Mesenchymal stem cell (in vitro differentiated cells and primary cell): ENCODE measurements at regions not wholly inside any gene's neighbourhood (a gene's known extent, or its start where the extent isn't known, plus 50 kb on each side); places are given as distances from the start of the nearest gene placed in this dataset.
"Not testable (repeated sequence)": the region's sequence is repeated elsewhere in the genome, so short reads cannot be mapped to it uniquely, and the experiment has no call there.

Experiments
- DNase-seq: peaks from one replicate; pipeline ENCODE4 v3.0.0-alpha.2; 2013
- H2AFZ ChIP-seq: one replicate; pipeline ENCODE4 v1.6.1; 2013; ENCODE audit warnings: low read depth, mild to moderate bottlenecking, control low read depth, inconsistent platforms, low read length, moderate library complexity
- H2AK5ac ChIP-seq: 2 replicates; pipeline ENCODE4 v1.6.1; 2013; ENCODE audit warnings: low read length, moderate library complexity, mild to moderate bottlenecking, inconsistent platforms; ENCODE audit not compliant: severe bottlenecking
- H2BK120ac ChIP-seq: one replicate; pipeline ENCODE4 v1.6.1; 2013; ENCODE audit warnings: low read depth, mild to moderate bottlenecking, inconsistent platforms, low read length, moderate library complexity
- H2BK12ac ChIP-seq, 2 experiments: one replicate each; pipeline ENCODE4 v1.6.1; 2013; ENCODE audit warnings: inconsistent platforms in 2 of 2, low read length in 2 of 2, mild to moderate bottlenecking in 2 of 2, moderate library complexity in 2 of 2, control low read depth in 1 of 2
- H2BK15ac ChIP-seq: one replicate; pipeline ENCODE4 v1.6.1; 2013; ENCODE audit warnings: mild to moderate bottlenecking, low read depth, inconsistent platforms; ENCODE audit not compliant: poor library complexity, severe bottlenecking
- H2BK5ac ChIP-seq: 2 replicates; pipeline ENCODE4 v1.6.1; 2013; ENCODE audit warnings: low read depth, mild to moderate bottlenecking, low read length, control low read depth, inconsistent platforms; ENCODE audit not compliant: poor library complexity, severe bottlenecking
- H3K14ac ChIP-seq, 2 experiments: one replicate each; pipeline ENCODE4 v1.6.1; 2013; ENCODE audit warnings: inconsistent platforms in 2 of 2, low read length in 2 of 2, control low read depth in 1 of 2, mild to moderate bottlenecking in 1 of 2, moderate library complexity in 1 of 2
- H3K18ac ChIP-seq, 2 experiments: one replicate each; pipeline ENCODE4 v1.6.1; 2013; ENCODE audit warnings: inconsistent platforms in 2 of 2, low read length in 2 of 2, control low read depth in 1 of 2, low read depth in 1 of 2, mild to moderate bottlenecking in 1 of 2
- H3K23ac ChIP-seq, 2 experiments: one replicate each; pipeline ENCODE4 v1.6.1; 2013; ENCODE audit warnings: inconsistent platforms in 2 of 2, low read length in 2 of 2, mild to moderate bottlenecking in 2 of 2, moderate library complexity in 2 of 2, control low read depth in 1 of 2
- H3K27ac ChIP-seq: 2 replicates; pipeline ENCODE4 v1.5.1; 2013; ENCODE audit warnings: mild to moderate bottlenecking, moderate library complexity, low read length, control low read depth, inconsistent platforms; ENCODE audit not compliant: poor library complexity, severe bottlenecking
- H3K27me3 ChIP-seq, 2 experiments: 2 replicates each; pipeline versions ENCODE4 v1.6.1 to v1.7.0; 2013; ENCODE audit warnings: low read length in 2 of 2, mild to moderate bottlenecking in 2 of 2, moderate library complexity in 2 of 2, control low read depth in 1 of 2, inconsistent platforms in 1 of 2; ENCODE audit not compliant: control insufficient read depth in 1 of 2, insufficient read depth in 1 of 2
- H3K36me3 ChIP-seq, 2 experiments: 2 replicates each; pipeline versions ENCODE4 v1.6.1 to v1.7.0; 2013; ENCODE audit warnings: low read length in 2 of 2, control low read depth in 1 of 2, inconsistent platforms in 1 of 2, low read depth in 1 of 2, mild to moderate bottlenecking in 1 of 2; ENCODE audit not compliant: insufficient read depth in 2 of 2, control insufficient read depth in 1 of 2
- H3K4ac ChIP-seq, 2 experiments: one replicate each; pipeline ENCODE4 v1.6.1; 2013; ENCODE audit warnings: inconsistent platforms in 2 of 2, low read length in 2 of 2, mild to moderate bottlenecking in 2 of 2, moderate library complexity in 2 of 2, control low read depth in 1 of 2, low read depth in 1 of 2
- H3K4me1 ChIP-seq: 2 replicates; pipeline ENCODE4 v1.6.1; 2013; ENCODE audit warnings: low read depth, low read length, control low read depth; ENCODE audit not compliant: control insufficient read depth, insufficient read depth
- H3K4me2 ChIP-seq: 2 replicates; pipeline ENCODE4 v1.6.1; 2013; ENCODE audit warnings: low read length, mild to moderate bottlenecking, inconsistent platforms; ENCODE audit not compliant: poor library complexity, severe bottlenecking
- H3K4me3 ChIP-seq, 2 experiments: 2 replicates each; pipeline versions ENCODE4 v1.5.1 to v1.7.0; 2013; ENCODE audit warnings: low read length in 2 of 2, mild to moderate bottlenecking in 2 of 2, control low read depth in 1 of 2, low read depth in 1 of 2; ENCODE audit not compliant: insufficient read depth in 1 of 2
- H3K79me1 ChIP-seq: replicated peaks from 2 replicates; pipeline ENCODE4 v1.6.1; 2013; ENCODE audit warnings: mild to moderate bottlenecking, control low read depth, low read length, inconsistent platforms; ENCODE audit not compliant: poor library complexity, severe bottlenecking
- H3K9ac ChIP-seq: 2 replicates; pipeline ENCODE4 v1.7.0; 2013; ENCODE audit warnings: mild to moderate bottlenecking, low read length, moderate library complexity
- H3K9me3 ChIP-seq: 2 replicates; pipeline ENCODE4 v1.7.0; 2013; ENCODE audit warnings: mild to moderate bottlenecking, low read length; ENCODE audit not compliant: control insufficient read depth
- H4K8ac ChIP-seq: one replicate; pipeline ENCODE4 v1.6.1; 2013; ENCODE audit warnings: inconsistent platforms, mild to moderate bottlenecking, low read length, moderate library complexity
- H4K91ac ChIP-seq: one replicate; pipeline ENCODE4 v1.6.1; 2013; ENCODE audit warnings: mild to moderate bottlenecking, low read length, inconsistent platforms
- WGBS: methylation state at CpG from one replicate; pipeline ENCODE4 v1.1.7; 2013; ENCODE audit warnings: mixed read lengths; 5-methylcytosine and 5-hydroxymethylcytosine counted together

GRCh38 chrX:88828011-88828410 is 81.0 kb downstream of the CPXCR1 start:
- Histone ChIP-seq H3K36me3 (no peaks in the 10 kb centered on the region), H3K4me2 (no peak overlapping the region), H3K9ac (no peak overlapping the region), H4K8ac (no peak overlapping the region), H3K4me3 (no peak overlapping the region), H3K79me1 (no peaks in the 10 kb centered on the region), H4K91ac (no peak overlapping the region), H3K23ac (no peak overlapping the region), H3K4ac (no peak overlapping the region), H2AFZ (no peak overlapping the region), H2BK15ac (no peak overlapping the region), H3K27ac (no peak overlapping the region), H3K14ac (no peak overlapping the region), H2BK120ac (no peak overlapping the region), H2AK5ac (no peak overlapping the region), H3K4me1 (no peaks in the 10 kb centered on the region), H2BK12ac (no peak overlapping the region), H3K27me3 (no peaks in the 10 kb centered on the region), H2BK5ac (no peak overlapping the region), H3K9me3 (peaks cover 3% of the 10 kb centered on the region), H3K18ac (no peak overlapping the region)
- DNase-seq = no peak
- WGBS = 56% methylated on average over 2 of the region's 2 CpGs

- H3K79me1 ChIP-seq = no peaks in the 10 kb centered on the region
- H3K18ac ChIP-seq = no peak overlapping the region
- H3K9ac ChIP-seq = no peak overlapping the region
- H3K4ac ChIP-seq = no peak overlapping the region
- no peak overlapping the region for H2BK5ac ChIP-seq
- H2BK12ac ChIP-seq = no peak overlapping the region
- no peak overlapping the region for H3K27ac ChIP-seq
- no peak overlapping the region for H2AFZ ChIP-seq
- no peaks in the 10 kb centered on the region for H3K27me3 ChIP-seq
- H3K36me3 ChIP-seq = no peaks in the 10 kb centered on the region
- no peak overlapping the region for H2BK15ac ChIP-seq
- H2AK5ac ChIP-seq = no peak overlapping the region
- no peaks in the 10 kb centered on the region for H3K9me3 ChIP-seq
- no peak overlapping the region for H3K4me2 ChIP-seq
- no peak overlapping the region for H3K4me3 ChIP-seq
- no peak overlapping the region for H2BK120ac ChIP-seq
- H3K4me1 ChIP-seq = no peaks in the 10 kb centered on the region
- no peak overlapping the region for H3K14ac ChIP-seq
- no peak overlapping the region for H4K91ac ChIP-seq
- 84% methylated on average over 4 of the region's 6 CpGs for WGBS
- no peak overlapping the region for H4K8ac ChIP-seq
- H3K23ac ChIP-seq = no peak overlapping the region
- DNase-seq = no peak
Measured at GRCh38 chrX:88830111-88830510, 83.1 kb downstream of the CPXCR1 start.

DNA sequence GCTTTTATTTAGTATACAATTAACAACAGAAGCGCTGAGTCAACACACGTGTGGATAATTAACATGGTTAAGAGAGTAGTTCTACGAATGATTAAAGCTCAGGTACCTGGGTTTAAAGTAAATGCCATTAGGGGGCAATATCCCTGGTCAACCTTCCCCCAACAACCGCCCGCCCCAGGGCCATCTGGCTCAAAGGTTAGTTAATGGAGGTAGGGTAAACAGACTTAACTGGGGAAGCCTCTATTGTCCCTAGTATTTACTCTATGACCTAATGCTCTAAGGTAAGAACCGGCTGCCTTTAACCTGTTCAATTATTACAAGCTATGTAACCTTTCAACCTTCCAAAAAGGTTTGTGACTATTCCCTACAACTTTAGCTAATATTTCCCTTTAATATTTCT is 90.7 kb downstream of the CPXCR1 start:
- not testable (repeated sequence) for H3K14ac ChIP-seq, H2BK12ac ChIP-seq, H3K4me3 ChIP-seq, H3K9me3 ChIP-seq, H3K4me1 ChIP-seq, H2BK120ac ChIP-seq, H2AFZ ChIP-seq, H2AK5ac ChIP-seq, H3K79me1 ChIP-seq, H3K36me3 ChIP-seq, H3K4ac ChIP-seq, H3K4me2 ChIP-seq, H3K18ac ChIP-seq, H2BK5ac ChIP-seq, H3K27me3 ChIP-seq, H3K23ac ChIP-seq, H4K8ac ChIP-seq, H3K27ac ChIP-seq, H3K9ac ChIP-seq, H4K91ac ChIP-seq, DNase-seq, H2BK15ac ChIP-seq
- WGBS = 100% methylated on average over 1 of the region's 6 CpGs

- no peak overlapping the region for H2BK12ac ChIP-seq
- no peak overlapping the region for H3K14ac ChIP-seq
- H3K36me3 ChIP-seq = no peaks in the 10 kb centered on the region
- H2AFZ ChIP-seq = no peak overlapping the region
- no peak overlapping the region for H3K9ac ChIP-seq
- no peak overlapping the region for H4K91ac ChIP-seq
- H3K23ac ChIP-seq = no peak overlapping the region
- H2BK15ac ChIP-seq = no peak overlapping the region
- no peak overlapping the region for H3K4ac ChIP-seq
- no peak overlapping the region for H3K27ac ChIP-seq
- H3K4me1 ChIP-seq = no peaks in the 10 kb centered on the region
- H2BK120ac ChIP-seq = no peak overlapping the region
- H3K4me2 ChIP-seq = no peak overlapping the region
- H3K4me3 ChIP-seq = no peak overlapping the region
- H4K8ac ChIP-seq = no peak overlapping the region
- no CpG with 5 or more reads among the region's 1 CpG for WGBS
- peaks cover 0 to 3% of the 10 kb centered on the region in 2 experiments for H3K27me3 ChIP-seq
- H2BK5ac ChIP-seq = no peak overlapping the region
- no peak for DNase-seq
- H2AK5ac ChIP-seq = no peak overlapping the region
- H3K79me1 ChIP-seq = no peaks in the 10 kb centered on the region
- H3K9me3 ChIP-seq = no peaks in the 10 kb centered on the region
- H3K18ac ChIP-seq = no peak overlapping the region
Measured at GRCh38 chrX:88838392-88838791, 91.4 kb downstream of the CPXCR1 start.
